DND-41 (cell line): ENCODE measurements at regions not wholly inside any gene's neighbourhood (a gene's known extent, or its start where the extent isn't known, plus 50 kb on each side); places are given as distances from the start of the nearest gene placed in this dataset.

Experiments
- EZH2 ChIP-seq: IDR thresholded peaks from 3 replicates; pipeline ENCODE4 v1.6.1; 2012; ENCODE audit warnings: borderline replicate concordance, low read depth, mild to moderate bottlenecking, moderate library complexity, low read length, inconsistent platforms; ENCODE audit not compliant: severe bottlenecking
- TF ChIP-seq, protein P1 (sequence below): IDR thresholded peaks from 2 replicates; pipeline ENCODE4 v1.5.1; 2012; ENCODE audit warnings: borderline replicate concordance, low read length, moderate library complexity, mild to moderate bottlenecking; ENCODE audit not compliant: poor library complexity, severe bottlenecking; ENCODE audit errors: extremely low read depth

- TF ChIP-seq, protein P1, sequence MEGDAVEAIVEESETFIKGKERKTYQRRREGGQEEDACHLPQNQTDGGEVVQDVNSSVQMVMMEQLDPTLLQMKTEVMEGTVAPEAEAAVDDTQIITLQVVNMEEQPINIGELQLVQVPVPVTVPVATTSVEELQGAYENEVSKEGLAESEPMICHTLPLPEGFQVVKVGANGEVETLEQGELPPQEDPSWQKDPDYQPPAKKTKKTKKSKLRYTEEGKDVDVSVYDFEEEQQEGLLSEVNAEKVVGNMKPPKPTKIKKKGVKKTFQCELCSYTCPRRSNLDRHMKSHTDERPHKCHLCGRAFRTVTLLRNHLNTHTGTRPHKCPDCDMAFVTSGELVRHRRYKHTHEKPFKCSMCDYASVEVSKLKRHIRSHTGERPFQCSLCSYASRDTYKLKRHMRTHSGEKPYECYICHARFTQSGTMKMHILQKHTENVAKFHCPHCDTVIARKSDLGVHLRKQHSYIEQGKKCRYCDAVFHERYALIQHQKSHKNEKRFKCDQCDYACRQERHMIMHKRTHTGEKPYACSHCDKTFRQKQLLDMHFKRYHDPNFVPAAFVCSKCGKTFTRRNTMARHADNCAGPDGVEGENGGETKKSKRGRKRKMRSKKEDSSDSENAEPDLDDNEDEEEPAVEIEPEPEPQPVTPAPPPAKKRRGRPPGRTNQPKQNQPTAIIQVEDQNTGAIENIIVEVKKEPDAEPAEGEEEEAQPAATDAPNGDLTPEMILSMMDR = no peak
- no peak for TF ChIP-seq EZH2
Observed at GRCh38 chr1:234866007-234866866, 256.3 kb upstream of the IRF2BP2 start.
